GM23338 (cell line): ENCODE measurements at regions not wholly inside any gene's neighbourhood (a gene's known extent, or its start where the extent isn't known, plus 50 kb on each side); places are given as distances from the start of the nearest gene placed in this dataset.

ENCODE experiments used
- ATAC-seq: fragments of 200-7000 bp; cut with Tn5 transposase; 3 replicates; pipeline ENCODE4 v1.9.1; 2020
- DNase-seq: peaks from one replicate; pipeline ENCODE4 v3.0.0-alpha.2; 2015; ENCODE audit warnings: low spot score
- H2AFZ ChIP-seq: fragments of 200-600 bp; sonication (generic); 2 replicates; pipeline ENCODE4 v1.8.0; 2016; ENCODE audit warnings: antibody characterized with exemption, mild to moderate bottlenecking, moderate library complexity
- H3F3A ChIP-seq: fragments of 200-600 bp; sonication (generic); replicated peaks from 2 replicates; pipeline ENCODE4 v1.8.0; 2017; ENCODE audit warnings: antibody characterized with exemption, mixed run types, low read depth
- H3K27ac ChIP-seq: fragments of 200-600 bp; sonication (generic); 2 replicates; pipeline ENCODE4 v1.6.1; 2016; ENCODE audit warnings: low read depth
- H3K27me3 ChIP-seq: fragments of 200-600 bp; sonication (generic); 2 replicates; pipeline ENCODE4 v1.8.0; 2016; ENCODE audit warnings: mild to moderate bottlenecking, mixed run types, moderate library complexity; ENCODE audit not compliant: insufficient read depth
- H3K36me3 ChIP-seq: fragments of 200-600 bp; sonication (generic); 2 replicates; pipeline ENCODE4 v1.8.0; 2016; ENCODE audit warnings: mild to moderate bottlenecking; ENCODE audit not compliant: insufficient read depth
- H3K4me1 ChIP-seq: fragments of 200-600 bp; sonication (generic); 2 replicates; pipeline ENCODE4 v1.8.0; 2016; ENCODE audit warnings: mild to moderate bottlenecking, moderate library complexity; ENCODE audit not compliant: insufficient read depth
- H3K4me2 ChIP-seq: fragments of 200-600 bp; sonication (generic); 2 replicates; pipeline ENCODE4 v1.7.1; 2017; ENCODE audit warnings: mixed run types
- H3K4me3 ChIP-seq: fragments of 200-600 bp; sonication (generic); 2 replicates; pipeline ENCODE4 v1.6.1; 2016; ENCODE audit warnings: mixed run types
- H3K79me2 ChIP-seq: fragments of 200-600 bp; sonication (generic); replicated peaks from 2 replicates; pipeline ENCODE4 v1.8.0; 2017; ENCODE audit warnings: mild to moderate bottlenecking; ENCODE audit not compliant: insufficient read depth
- H3K9me2 ChIP-seq: fragments of 200-600 bp; sonication (generic); 2 replicates; pipeline ENCODE4 v1.8.0; 2017; ENCODE audit not compliant: insufficient read depth
- H4K20me1 ChIP-seq: fragments of 200-600 bp; sonication (generic); replicated peaks from 2 replicates; pipeline ENCODE4 v1.8.0; 2017; ENCODE audit warnings: mild to moderate bottlenecking; ENCODE audit not compliant: insufficient read depth
- H3K27ac Mint-ChIP-seq: 2 replicates; pipeline ENCODE4 v1.8.0; 2020; ENCODE audit warnings: inconsistent platforms, mild to moderate bottlenecking, moderate library complexity, mixed read lengths
- H3K27me3 Mint-ChIP-seq: 3 replicates; pipeline ENCODE4 v1.8.0; 2022; ENCODE audit warnings: low read depth, mild to moderate bottlenecking, moderate library complexity, mixed read lengths, inconsistent platforms; ENCODE audit not compliant: insufficient read depth, poor library complexity
- H3K36me3 Mint-ChIP-seq: 3 replicates; pipeline ENCODE4 v1.8.0; 2021; ENCODE audit warnings: low read depth, mild to moderate bottlenecking, inconsistent platforms, moderate library complexity, mixed read lengths
- H3K4me1 Mint-ChIP-seq: 3 replicates; pipeline ENCODE4 v1.8.0; 2020; ENCODE audit warnings: mild to moderate bottlenecking, inconsistent platforms, mixed read lengths
- H3K4me3 Mint-ChIP-seq: 3 replicates; pipeline ENCODE4 v1.8.0; 2021; ENCODE audit warnings: moderate library complexity, mild to moderate bottlenecking, inconsistent platforms, mixed read lengths
- H3K9me3 Mint-ChIP-seq: 3 replicates; pipeline ENCODE4 v1.8.0; 2020; ENCODE audit warnings: moderate library complexity, mild to moderate bottlenecking, inconsistent platforms, mixed read lengths
- CREB1 ChIP-seq: fragments of 250-450 bp; sonication (Bioruptor Pico); IDR thresholded peaks from 2 replicates; pipeline ENCODE4 v1.5.0; 2020; ENCODE audit warnings: low read depth, mild to moderate bottlenecking, moderate library complexity
- CTCF ChIP-seq, 2 experiments: fragments of 200-600 bp in 1 of 2; sonication (generic) in 1 of 2; conservative IDR thresholded peaks; 2 replicates each; pipeline versions ENCODE4 v1.5.1 to v1.6.1; 2016 to 2017; ENCODE audit warnings: antibody characterized with exemption in 2 of 2, low read depth in 2 of 2, mild to moderate bottlenecking in 2 of 2, moderate library complexity in 1 of 2
- EZH2 ChIP-seq: fragments of 200-600 bp; sonication (generic); IDR thresholded peaks from one replicate; pipeline ENCODE4 v1.8.0; 2017; ENCODE audit warnings: antibody characterized with exemption, mild to moderate bottlenecking, low read depth; ENCODE audit not compliant: unreplicated experiment
- EZH2phosphoT487 ChIP-seq: fragments of 200-600 bp; sonication (generic); IDR thresholded peaks from one replicate; pipeline ENCODE4 v1.8.1; 2018; ENCODE audit warnings: antibody characterized with exemption; ENCODE audit not compliant: unreplicated experiment
- JUNB ChIP-seq: IDR thresholded peaks from one replicate; pipeline ENCODE4 v1.6.1; 2016; ENCODE audit warnings: antibody characterized with exemption; ENCODE audit not compliant: unreplicated experiment
- NANOG ChIP-seq: IDR thresholded peaks from 2 replicates; pipeline ENCODE4 v1.6.1; 2016; ENCODE audit warnings: antibody characterized with exemption, borderline replicate concordance
- POLR2AphosphoS5 ChIP-seq: IDR thresholded peaks from 2 replicates; pipeline ENCODE4 v1.6.1; 2016; ENCODE audit warnings: antibody characterized with exemption, low read depth
- STAT1 ChIP-seq: IDR thresholded peaks from one replicate; pipeline ENCODE4 v1.6.1; 2016; ENCODE audit warnings: antibody characterized with exemption; ENCODE audit not compliant: unreplicated experiment
- ZNF114 ChIP-seq: fragments of 250-450 bp; sonication (Bioruptor Pico); IDR thresholded peaks from 2 replicates; pipeline ENCODE4 v1.5.0; 2020; ENCODE audit warnings: mild to moderate bottlenecking, moderate library complexity
- ZNF331 ChIP-seq: fragments of 250-450 bp; sonication (Bioruptor Pico); IDR thresholded peaks from 2 replicates; pipeline ENCODE4 v1.5.0; 2020; ENCODE audit warnings: low read depth, mild to moderate bottlenecking, moderate library complexity
- TF ChIP-seq, protein P1 (sequence below): fragments of 250-450 bp; sonication (Bioruptor Pico); IDR thresholded peaks from 2 replicates; pipeline ENCODE4 v1.5.0; 2020; ENCODE audit warnings: mild to moderate bottlenecking, moderate library complexity
- TF ChIP-seq, protein P2 (sequence below): IDR thresholded peaks from 2 replicates; pipeline ENCODE4 v1.6.1; 2016; ENCODE audit warnings: antibody characterized with exemption
- TF ChIP-seq, protein P3 (sequence below): IDR thresholded peaks from one replicate; pipeline ENCODE4 v1.6.1; 2018; ENCODE audit warnings: antibody characterized with exemption; ENCODE audit not compliant: unreplicated experiment

GRCh38 chr6:164905311-164905710 lies 404.1 kb downstream of the C6orf118 start:
- Histone ChIP-seq H3K9me2 (no peaks in the 10 kb centered on the region), H3K36me3 (no peaks in the 10 kb centered on the region), H4K20me1 (no peaks in the 10 kb centered on the region), H2AFZ (no peak overlapping the region), H3K4me2 (no peak overlapping the region), H3K27me3 (no peaks in the 10 kb centered on the region), H3F3A (no peaks in the 10 kb centered on the region), H3K27ac (no peak overlapping the region), H3K4me1 (no peaks in the 10 kb centered on the region), H3K79me2 (no peaks in the 10 kb centered on the region), H3K4me3 (no peak overlapping the region)
- no peak for TF ChIP-seq EZH2phosphoT487
- TF ChIP-seq, protein P1, sequence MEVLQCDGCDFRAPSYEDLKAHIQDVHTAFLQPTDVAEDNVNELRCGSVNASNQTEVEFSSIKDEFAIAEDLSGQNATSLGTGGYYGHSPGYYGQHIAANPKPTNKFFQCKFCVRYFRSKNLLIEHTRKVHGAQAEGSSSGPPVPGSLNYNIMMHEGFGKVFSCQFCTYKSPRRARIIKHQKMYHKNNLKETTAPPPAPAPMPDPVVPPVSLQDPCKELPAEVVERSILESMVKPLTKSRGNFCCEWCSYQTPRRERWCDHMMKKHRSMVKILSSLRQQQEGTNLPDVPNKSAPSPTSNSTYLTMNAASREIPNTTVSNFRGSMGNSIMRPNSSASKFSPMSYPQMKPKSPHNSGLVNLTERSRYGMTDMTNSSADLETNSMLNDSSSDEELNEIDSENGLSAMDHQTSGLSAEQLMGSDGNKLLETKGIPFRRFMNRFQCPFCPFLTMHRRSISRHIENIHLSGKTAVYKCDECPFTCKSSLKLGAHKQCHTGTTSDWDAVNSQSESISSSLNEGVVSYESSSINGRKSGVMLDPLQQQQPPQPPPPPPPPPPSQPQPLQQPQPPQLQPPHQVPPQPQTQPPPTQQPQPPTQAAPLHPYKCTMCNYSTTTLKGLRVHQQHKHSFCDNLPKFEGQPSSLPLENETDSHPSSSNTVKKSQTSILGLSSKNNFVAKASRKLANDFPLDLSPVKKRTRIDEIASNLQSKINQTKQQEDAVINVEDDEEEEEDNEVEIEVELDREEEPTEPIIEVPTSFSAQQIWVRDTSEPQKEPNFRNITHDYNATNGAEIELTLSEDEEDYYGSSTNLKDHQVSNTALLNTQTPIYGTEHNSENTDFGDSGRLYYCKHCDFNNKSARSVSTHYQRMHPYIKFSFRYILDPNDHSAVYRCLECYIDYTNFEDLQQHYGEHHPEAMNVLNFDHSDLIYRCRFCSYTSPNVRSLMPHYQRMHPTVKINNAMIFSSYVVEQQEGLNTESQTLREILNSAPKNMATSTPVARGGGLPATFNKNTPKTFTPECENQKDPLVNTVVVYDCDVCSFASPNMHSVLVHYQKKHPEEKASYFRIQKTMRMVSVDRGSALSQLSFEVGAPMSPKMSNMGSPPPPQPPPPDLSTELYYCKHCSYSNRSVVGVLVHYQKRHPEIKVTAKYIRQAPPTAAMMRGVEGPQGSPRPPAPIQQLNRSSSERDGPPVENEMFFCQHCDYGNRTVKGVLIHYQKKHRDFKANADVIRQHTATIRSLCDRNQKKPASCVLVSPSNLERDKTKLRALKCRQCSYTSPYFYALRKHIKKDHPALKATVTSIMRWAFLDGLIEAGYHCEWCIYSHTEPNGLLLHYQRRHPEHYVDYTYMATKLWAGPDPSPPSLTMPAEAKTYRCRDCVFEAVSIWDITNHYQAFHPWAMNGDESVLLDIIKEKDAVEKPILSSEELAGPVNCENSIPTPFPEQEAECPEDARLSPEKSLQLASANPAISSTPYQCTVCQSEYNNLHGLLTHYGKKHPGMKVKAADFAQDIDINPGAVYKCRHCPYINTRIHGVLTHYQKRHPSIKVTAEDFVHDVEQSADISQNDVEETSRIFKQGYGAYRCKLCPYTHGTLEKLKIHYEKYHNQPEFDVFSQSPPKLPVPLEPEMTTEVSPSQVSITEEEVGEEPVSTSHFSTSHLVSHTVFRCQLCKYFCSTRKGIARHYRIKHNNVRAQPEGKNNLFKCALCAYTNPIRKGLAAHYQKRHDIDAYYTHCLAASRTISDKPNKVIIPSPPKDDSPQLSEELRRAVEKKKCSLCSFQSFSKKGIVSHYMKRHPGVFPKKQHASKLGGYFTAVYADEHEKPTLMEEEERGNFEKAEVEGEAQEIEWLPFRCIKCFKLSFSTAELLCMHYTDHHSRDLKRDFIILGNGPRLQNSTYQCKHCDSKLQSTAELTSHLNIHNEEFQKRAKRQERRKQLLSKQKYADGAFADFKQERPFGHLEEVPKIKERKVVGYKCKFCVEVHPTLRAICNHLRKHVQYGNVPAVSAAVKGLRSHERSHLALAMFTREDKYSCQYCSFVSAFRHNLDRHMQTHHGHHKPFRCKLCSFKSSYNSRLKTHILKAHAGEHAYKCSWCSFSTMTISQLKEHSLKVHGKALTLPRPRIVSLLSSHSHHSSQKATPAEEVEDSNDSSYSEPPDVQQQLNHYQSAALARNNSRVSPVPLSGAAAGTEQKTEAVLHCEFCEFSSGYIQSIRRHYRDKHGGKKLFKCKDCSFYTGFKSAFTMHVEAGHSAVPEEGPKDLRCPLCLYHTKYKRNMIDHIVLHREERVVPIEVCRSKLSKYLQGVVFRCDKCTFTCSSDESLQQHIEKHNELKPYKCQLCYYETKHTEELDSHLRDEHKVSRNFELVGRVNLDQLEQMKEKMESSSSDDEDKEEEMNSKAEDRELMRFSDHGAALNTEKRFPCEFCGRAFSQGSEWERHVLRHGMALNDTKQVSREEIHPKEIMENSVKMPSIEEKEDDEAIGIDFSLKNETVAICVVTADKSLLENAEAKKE (CRISPR knock-in tag), result no peak
- TF ChIP-seq NANOG, result no peak
- TF ChIP-seq STAT1, result no peak
- no peak for TF ChIP-seq ZNF331 (CRISPR knock-in tag)
- TF ChIP-seq JUNB, result no peak
- TF ChIP-seq POLR2AphosphoS5, result no peak
- no peak for TF ChIP-seq CREB1 (CRISPR knock-in tag)
- TF ChIP-seq EZH2, result no peak
- no peak for TF ChIP-seq CTCF (conservative IDR thresholded peaks at IDR 0.05; ENCODE audit: low read depth in 2 of 2)
- no peak for TF ChIP-seq ZNF114 (CRISPR knock-in tag)
- TF ChIP-seq, protein P2, sequence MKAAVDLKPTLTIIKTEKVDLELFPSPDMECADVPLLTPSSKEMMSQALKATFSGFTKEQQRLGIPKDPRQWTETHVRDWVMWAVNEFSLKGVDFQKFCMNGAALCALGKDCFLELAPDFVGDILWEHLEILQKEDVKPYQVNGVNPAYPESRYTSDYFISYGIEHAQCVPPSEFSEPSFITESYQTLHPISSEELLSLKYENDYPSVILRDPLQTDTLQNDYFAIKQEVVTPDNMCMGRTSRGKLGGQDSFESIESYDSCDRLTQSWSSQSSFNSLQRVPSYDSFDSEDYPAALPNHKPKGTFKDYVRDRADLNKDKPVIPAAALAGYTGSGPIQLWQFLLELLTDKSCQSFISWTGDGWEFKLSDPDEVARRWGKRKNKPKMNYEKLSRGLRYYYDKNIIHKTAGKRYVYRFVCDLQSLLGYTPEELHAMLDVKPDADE, result no peak
- TF ChIP-seq, protein P3, sequence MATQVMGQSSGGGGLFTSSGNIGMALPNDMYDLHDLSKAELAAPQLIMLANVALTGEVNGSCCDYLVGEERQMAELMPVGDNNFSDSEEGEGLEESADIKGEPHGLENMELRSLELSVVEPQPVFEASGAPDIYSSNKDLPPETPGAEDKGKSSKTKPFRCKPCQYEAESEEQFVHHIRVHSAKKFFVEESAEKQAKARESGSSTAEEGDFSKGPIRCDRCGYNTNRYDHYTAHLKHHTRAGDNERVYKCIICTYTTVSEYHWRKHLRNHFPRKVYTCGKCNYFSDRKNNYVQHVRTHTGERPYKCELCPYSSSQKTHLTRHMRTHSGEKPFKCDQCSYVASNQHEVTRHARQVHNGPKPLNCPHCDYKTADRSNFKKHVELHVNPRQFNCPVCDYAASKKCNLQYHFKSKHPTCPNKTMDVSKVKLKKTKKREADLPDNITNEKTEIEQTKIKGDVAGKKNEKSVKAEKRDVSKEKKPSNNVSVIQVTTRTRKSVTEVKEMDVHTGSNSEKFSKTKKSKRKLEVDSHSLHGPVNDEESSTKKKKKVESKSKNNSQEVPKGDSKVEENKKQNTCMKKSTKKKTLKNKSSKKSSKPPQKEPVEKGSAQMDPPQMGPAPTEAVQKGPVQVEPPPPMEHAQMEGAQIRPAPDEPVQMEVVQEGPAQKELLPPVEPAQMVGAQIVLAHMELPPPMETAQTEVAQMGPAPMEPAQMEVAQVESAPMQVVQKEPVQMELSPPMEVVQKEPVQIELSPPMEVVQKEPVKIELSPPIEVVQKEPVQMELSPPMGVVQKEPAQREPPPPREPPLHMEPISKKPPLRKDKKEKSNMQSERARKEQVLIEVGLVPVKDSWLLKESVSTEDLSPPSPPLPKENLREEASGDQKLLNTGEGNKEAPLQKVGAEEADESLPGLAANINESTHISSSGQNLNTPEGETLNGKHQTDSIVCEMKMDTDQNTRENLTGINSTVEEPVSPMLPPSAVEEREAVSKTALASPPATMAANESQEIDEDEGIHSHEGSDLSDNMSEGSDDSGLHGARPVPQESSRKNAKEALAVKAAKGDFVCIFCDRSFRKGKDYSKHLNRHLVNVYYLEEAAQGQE, result no peak
- ATAC-seq (no peak), DNase-seq (no peak)
- no peak overlapping the region for H3K4me3 Mint-ChIP-seq
- H3K36me3 Mint-ChIP-seq, result no peaks in the 10 kb centered on the region
- peaks cover 2% of the 10 kb centered on the region for H3K27me3 Mint-ChIP-seq
- H3K27ac Mint-ChIP-seq, result no peak overlapping the region
- H3K4me1 Mint-ChIP-seq, result no peaks in the 10 kb centered on the region
- H3K9me3 Mint-ChIP-seq, result no peaks in the 10 kb centered on the region
